GM12878 (cell line): ENCODE measurements at regions not wholly inside any gene's neighbourhood (a gene's known extent, or its start where the extent isn't known, plus 50 kb on each side); places are given as distances from the start of the nearest gene placed in this dataset.

Source experiments
- BHLHE40 ChIP-seq, 2 experiments: fragments of 450-650 bp in 1 of 2; IDR thresholded peaks; 2 replicates each; pipeline ENCODE4 v1.6.1; 2011 to 2017; ENCODE audit warnings: low read depth in 2 of 2, borderline replicate concordance in 1 of 2, improper control_type of control experiment in 1 of 2, low read length in 1 of 2, mild to moderate bottlenecking in 1 of 2
- CTCF ChIP-seq, 3 experiments: IDR thresholded peaks in 2 of 3; conservative IDR thresholded peaks in 1 of 3; 2 replicates each; pipeline ENCODE4 v1.5.1; 2011; ENCODE audit warnings: low read depth in 3 of 3, low read length in 3 of 3, mild to moderate bottlenecking in 3 of 3, control low read depth in 2 of 3, moderate library complexity in 2 of 3, inconsistent platforms in 1 of 3, mixed read lengths in 1 of 3; ENCODE audit not compliant: control insufficient read depth in 2 of 3, insufficient read depth in 1 of 3; ENCODE audit errors: extremely low read depth in 1 of 3
- CUX1 ChIP-seq: IDR thresholded peaks from 2 replicates; pipeline ENCODE4 v1.6.1; 2012; ENCODE audit warnings: improper control_type of control experiment, low read depth, low read length; ENCODE audit not compliant: insufficient replicate concordance
- ESRRA ChIP-seq: IDR thresholded peaks from 2 replicates; pipeline ENCODE4 v1.6.1; 2012; ENCODE audit warnings: mild to moderate bottlenecking, low read length, improper control_type of control experiment
- EZH2 ChIP-seq: IDR thresholded peaks from 2 replicates; pipeline ENCODE4 v1.6.1; 2012; ENCODE audit warnings: low read depth, mild to moderate bottlenecking, control low read depth, inconsistent platforms, low read length, borderline replicate concordance; ENCODE audit not compliant: control insufficient read depth
- IRF3 ChIP-seq: fragments of 450-650 bp; IDR thresholded peaks from 2 replicates; pipeline ENCODE4 v1.6.1; 2014; ENCODE audit warnings: mild to moderate bottlenecking
- MAX ChIP-seq: IDR thresholded peaks from 2 replicates; pipeline ENCODE4 v1.6.1; 2012; ENCODE audit warnings: low read depth, low read length, improper control_type of control experiment
- PML ChIP-seq: IDR thresholded peaks from 2 replicates; pipeline ENCODE4 v1.6.1; 2012; ENCODE audit warnings: low read length, inconsistent platforms
- POLR2A ChIP-seq: IDR thresholded peaks from 2 replicates; pipeline ENCODE4 v1.6.1; 2011; ENCODE audit warnings: low read depth, mild to moderate bottlenecking, low read length
- PRDM15 ChIP-seq: fragments of 450-650 bp; formaldehyde crosslinking; IDR thresholded peaks from 2 replicates; pipeline ENCODE4 v1.4.0; 2020; ENCODE audit warnings: mild to moderate bottlenecking, moderate library complexity
- REST ChIP-seq: IDR thresholded peaks from 2 replicates; pipeline ENCODE4 v1.6.1; 2012; ENCODE audit warnings: mild to moderate bottlenecking, low read depth, low read length
- RFX5 ChIP-seq: IDR thresholded peaks from 2 replicates; pipeline ENCODE4 v1.6.1; 2011; ENCODE audit warnings: low read depth, low read length, improper control_type of control experiment
- STAT3 ChIP-seq: IDR thresholded peaks from 2 replicates; pipeline ENCODE4 v1.6.1; 2011; ENCODE audit warnings: low read depth, low read length, improper control_type of control experiment
- TAF1 ChIP-seq: IDR thresholded peaks from 2 replicates; pipeline ENCODE4 v1.6.1; 2011; ENCODE audit warnings: mild to moderate bottlenecking, low read depth, low read length, borderline replicate concordance

GRCh38 chr3:43233062-43233461, 53.3 kb upstream of the SNRK start:
- no peak for TF ChIP-seq CTCF (IDR thresholded peaks at IDR 0.05 in 2 of 3, conservative IDR thresholded peaks at IDR 0.05 in 1 of 3; ENCODE audit: control insufficient read depth in 2 of 3, extremely low read depth in 1 of 3, insufficient read depth in 1 of 3, low read depth in 3 of 3, low read length in 3 of 3)
- TF ChIP-seq MAX = no peak
- no peak for TF ChIP-seq REST
- TF ChIP-seq TAF1 = no peak
- TF ChIP-seq BHLHE40 (IDR thresholded peaks at IDR 0.05; ENCODE audit: borderline replicate concordance in 1 of 2, low read depth in 2 of 2, low read length in 1 of 2) = no peak
- TF ChIP-seq ESRRA = no peak
- TF ChIP-seq POLR2A = no peak
- no peak for TF ChIP-seq CUX1
- TF ChIP-seq EZH2 = no peak
- TF ChIP-seq PRDM15 (CRISPR knock-in tag) = no peak
- TF ChIP-seq RFX5 = no peak
- no peak for TF ChIP-seq STAT3
- no peak for TF ChIP-seq IRF3
- TF ChIP-seq PML = no peak
